ENCODE measurements at regions not wholly inside any gene's neighbourhood (a gene's known extent, or its start where the extent isn't known, plus 50 kb on each side); places are given as distances from the start of the nearest gene placed in this dataset.
"Not testable (repeated sequence)": the region's sequence is repeated elsewhere in the genome, so short reads cannot be mapped to it uniquely, and the experiment has no call there.

- DNase-seq: not testable (repeated sequence)
Observed at GRCh38 chr5:143519215-143519614, 115.7 kb upstream of the NR3C1 start.

GRCh38 chr5:143517824-143518223, 114.3 kb upstream of the NR3C1 start:
- not testable (repeated sequence) for DNase-seq

- no peak for DNase-seq
Observed at GRCh38 chr5:143516249-143516648, 112.8 kb upstream of the NR3C1 start.

- DNase-seq: peak; percentile 62
Observed at GRCh38 chr5:143515829-143516228, 112.3 kb upstream of the NR3C1 start.

- no peak for DNase-seq
Observed at GRCh38 chr5:143514616-143515335, 111.3 kb upstream of the NR3C1 start.

- no peak for DNase-seq
Observed at GRCh38 chr5:143513720-143514119, 110.2 kb upstream of the NR3C1 start.

- DNase-seq: no peak
Observed at GRCh38 chr5:143511736-143512135, 108.2 kb upstream of the NR3C1 start.

GRCh38 chr5:143509758-143510221, 106.3 kb upstream of the NR3C1 start:
- DNase-seq: no peak

GRCh38 chr5:143506836-143507552, 103.5 kb upstream of the NR3C1 start:
- DNase-seq: no peak

GRCh38 chr5:143505934-143506333, 102.4 kb upstream of the NR3C1 start:
- DNase-seq: no peak

- DNase-seq: no peak
Observed at GRCh38 chr5:143505354-143505753, 101.9 kb upstream of the NR3C1 start.

- DNase-seq: peak; percentile 63
Observed at GRCh38 chr5:143501310-143502044, 98.0 kb upstream of the NR3C1 start.

GRCh38 chr5:143499480-143500114, 96.1 kb upstream of the NR3C1 start:
- DNase-seq: no peak

- no peak for DNase-seq
Observed at GRCh38 chr5:143498821-143499220, 95.3 kb upstream of the NR3C1 start.

- no peak for DNase-seq
Observed at GRCh38 chr5:143497749-143498148, 94.3 kb upstream of the NR3C1 start.

- DNase-seq: no peak
Observed at GRCh38 chr5:143496943-143497342, 93.5 kb upstream of the NR3C1 start.

GRCh38 chr5:143495821-143496275, 92.4 kb upstream of the NR3C1 start:
- peak; percentile 76 for DNase-seq

- no peak for DNase-seq
Observed at GRCh38 chr5:143495110-143495509, 91.6 kb upstream of the NR3C1 start.

- no peak for DNase-seq
Observed at GRCh38 chr5:143494595-143494994, 91.1 kb upstream of the NR3C1 start.

- DNase-seq: no peak
Observed at GRCh38 chr5:143494162-143494561, 90.7 kb upstream of the NR3C1 start.

GRCh38 chr5:143492783-143493182, 89.3 kb upstream of the NR3C1 start:
- no peak for DNase-seq

- no peak for DNase-seq
Observed at GRCh38 chr5:143491646-143492045, 88.2 kb upstream of the NR3C1 start.

GRCh38 chr5:143488381-143488780, 84.9 kb upstream of the NR3C1 start:
- DNase-seq: no peak
